GM18858 (cell line): ENCODE measurements at regions not wholly inside any gene's neighbourhood (a gene's known extent, or its start where the extent isn't known, plus 50 kb on each side); places are given as distances from the start of the nearest gene placed in this dataset.
A peak's percentile ranks its signal among the peaks of the same experiment; 100 is the strongest.

Source experiments
- ATAC-seq: cut with Tn5 transposase; IDR thresholded peaks from one replicate; pipeline ENCODE4 v1.9.1; 2021; ENCODE audit not compliant: unreplicated experiment

- no peak for ATAC-seq
Observed at GRCh38 chr18:40921845-40922629, 1033.0 kb upstream of the PIK3C3 start.

DNA sequence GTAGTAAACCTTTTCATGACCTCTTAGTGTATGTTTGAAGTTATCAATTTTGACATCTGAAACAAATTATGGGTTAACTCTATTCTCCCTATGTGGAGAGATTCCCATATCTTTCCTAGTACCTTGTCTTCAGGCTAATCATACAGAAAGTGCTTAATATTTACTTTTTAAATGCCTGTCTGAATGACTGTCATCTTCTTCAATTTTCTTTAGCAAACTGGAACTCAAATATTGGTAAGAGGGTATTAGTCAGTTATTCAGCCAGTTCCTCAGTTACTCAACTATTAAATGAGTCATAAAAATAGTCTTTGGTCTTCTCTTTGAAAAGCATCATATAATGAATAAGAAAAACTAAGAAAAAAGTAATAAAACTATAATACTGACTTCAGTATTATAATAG lies 1038.0 kb upstream of the PIK3C3 start:
- no peak for ATAC-seq

DNA sequence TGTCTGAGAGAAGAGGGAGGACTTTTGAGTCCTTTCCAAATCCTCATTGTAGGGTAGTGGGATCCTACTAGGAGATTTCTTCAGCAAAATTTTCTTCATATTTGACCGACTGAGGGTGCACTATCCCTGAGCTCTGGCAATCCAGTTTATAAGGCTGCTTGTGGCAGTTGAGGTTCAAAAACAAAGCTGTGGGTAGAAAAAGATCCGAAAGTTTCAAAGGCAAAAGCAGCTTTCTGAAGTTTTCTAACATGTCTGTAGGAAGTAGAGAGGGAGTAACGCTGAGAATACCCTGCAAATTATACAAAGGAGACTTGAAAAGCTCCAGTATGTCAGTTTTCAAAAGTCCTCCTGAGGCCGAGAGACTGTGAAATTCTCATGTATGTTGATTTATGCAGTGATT lies 1039.3 kb upstream of the PIK3C3 start:
- no peak for ATAC-seq

GRCh38 chr18:40911582-40912254 lies 1043.3 kb upstream of the PIK3C3 start:
- no peak for ATAC-seq

- ATAC-seq = no peak
Observed at GRCh38 chr18:40911041-40911440, 1044.0 kb upstream of the PIK3C3 start.

DNA sequence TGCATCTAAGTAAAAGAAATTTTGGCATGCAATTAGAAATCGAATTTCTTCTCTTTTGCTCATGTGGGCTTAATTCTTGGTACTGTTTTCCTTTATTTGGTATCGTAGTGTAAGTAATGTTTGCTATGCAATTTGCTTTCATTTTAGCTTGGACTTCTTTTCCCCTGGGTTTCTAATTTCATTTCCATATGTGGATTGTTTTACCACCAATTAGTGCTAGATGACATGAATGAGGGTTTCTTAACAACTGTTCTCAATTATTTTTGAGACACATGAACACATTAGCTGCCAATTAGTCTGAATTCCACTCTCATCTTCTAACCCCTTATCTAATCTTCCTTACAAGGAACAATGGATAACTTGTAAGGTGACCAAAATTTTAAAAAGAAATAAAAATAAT lies 1047.2 kb upstream of the PIK3C3 start:
- ATAC-seq = no peak

GRCh38 chr18:40904295-40904694 lies 1050.7 kb upstream of the PIK3C3 start:
- ATAC-seq = no peak

DNA sequence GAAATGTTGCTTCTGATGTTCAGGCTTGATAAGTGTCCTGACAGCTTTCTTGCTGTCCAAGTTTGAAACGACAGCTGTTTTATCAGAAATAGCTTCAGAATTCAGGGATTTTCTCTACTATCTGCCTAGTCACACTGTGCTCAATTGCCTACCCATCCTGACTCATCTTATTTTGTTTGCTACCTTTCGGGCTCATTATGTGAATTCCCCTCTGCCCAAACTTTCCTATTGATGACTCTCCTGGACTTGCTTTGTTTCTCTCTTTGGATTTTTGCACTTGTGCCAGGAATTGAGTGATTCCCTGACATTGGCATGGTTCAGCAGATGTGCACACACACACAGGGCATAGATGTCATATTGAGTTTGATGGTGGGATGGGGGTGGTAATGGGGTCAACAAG lies 1052.6 kb upstream of the PIK3C3 start:
- no peak for ATAC-seq

DNA sequence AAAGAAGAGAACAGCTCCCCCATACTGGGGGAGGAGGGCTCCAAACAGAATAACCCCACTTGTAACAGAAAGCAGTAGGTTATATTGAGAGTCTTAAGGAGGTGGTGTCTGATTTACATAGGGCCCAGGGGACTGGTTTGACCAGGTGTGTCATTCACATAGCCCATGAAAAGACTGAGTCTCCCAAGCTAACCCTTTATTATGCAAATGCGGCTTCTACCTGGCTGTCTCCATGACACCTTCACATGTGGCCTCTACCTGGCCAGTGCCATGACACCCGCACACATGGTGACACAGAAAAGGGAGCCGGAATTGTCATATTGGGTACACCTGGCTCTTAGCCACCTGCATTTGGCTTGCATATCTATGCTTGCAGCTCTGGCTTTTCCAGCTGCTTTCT lies 1057.2 kb upstream of the PIK3C3 start:
- ATAC-seq = no peak

DNA sequence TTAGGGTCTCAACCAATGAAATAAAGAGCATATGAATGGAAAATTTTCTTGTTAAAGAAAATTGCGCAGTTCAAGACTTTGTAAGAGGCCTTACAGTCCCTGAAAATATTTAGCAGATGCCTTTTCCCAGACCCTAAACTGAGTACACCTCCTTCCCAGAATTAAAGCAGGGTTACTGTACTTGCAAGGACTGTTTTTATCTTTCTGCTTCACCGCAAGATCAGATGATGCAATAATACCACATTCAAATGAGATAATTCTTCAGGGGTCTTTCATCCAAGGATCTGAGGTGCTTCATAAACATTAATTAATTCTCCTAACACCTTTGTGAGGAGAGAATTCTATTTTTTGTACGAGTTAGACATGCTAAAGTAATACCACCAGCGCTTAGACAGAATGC lies 1071.8 kb upstream of the PIK3C3 start:
- no peak for ATAC-seq

- ATAC-seq = no peak
Observed at GRCh38 chr18:40882468-40882867, 1072.6 kb upstream of the PIK3C3 start.

- no peak for ATAC-seq
Observed at GRCh38 chr18:40878371-40878770, 1076.7 kb upstream of the PIK3C3 start.

DNA sequence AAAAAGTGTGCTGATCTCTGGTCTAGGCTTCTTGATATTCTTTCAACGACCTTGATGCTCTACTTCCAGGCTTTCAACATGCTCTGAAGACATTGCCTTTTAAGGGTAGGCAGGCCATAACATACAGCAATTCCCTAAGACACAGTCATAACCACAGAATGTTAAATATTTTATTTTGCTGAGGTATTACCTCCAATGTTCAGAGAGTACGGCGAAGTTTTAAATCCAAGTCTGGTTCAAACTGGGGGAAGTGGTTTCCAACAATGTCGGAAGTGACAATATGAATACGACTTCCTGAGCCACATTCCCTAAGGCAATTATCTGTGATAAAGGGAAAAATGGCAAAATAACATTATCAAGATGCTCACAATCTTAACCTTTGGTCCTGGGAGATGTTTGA lies 1077.9 kb upstream of the PIK3C3 start:
- no peak for ATAC-seq

DNA sequence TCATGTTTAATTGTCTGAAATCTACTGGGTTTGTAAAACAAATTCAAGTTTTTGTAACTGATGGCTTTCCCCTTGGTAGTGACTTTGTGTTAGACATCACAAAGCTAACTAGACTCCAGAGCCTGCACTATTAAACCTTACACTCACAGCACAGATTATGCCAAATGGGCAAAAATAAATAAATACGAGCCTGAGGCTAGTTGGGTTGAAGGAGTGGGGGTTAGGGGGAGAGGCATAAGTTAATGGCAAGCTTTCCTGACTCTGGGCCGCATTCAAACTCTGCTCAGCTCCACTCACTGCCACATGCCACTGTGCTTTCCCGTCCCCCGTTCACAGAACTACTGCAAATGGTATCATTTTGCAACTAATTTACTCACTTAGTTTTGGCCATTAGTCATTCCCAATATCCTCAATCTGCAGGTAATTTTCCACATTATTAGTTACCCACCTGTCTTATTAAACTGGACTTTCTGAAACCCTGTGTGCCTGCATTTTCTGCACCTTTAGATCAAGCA lies 1079.9 kb upstream of the PIK3C3 start:
- ATAC-seq = no peak

DNA sequence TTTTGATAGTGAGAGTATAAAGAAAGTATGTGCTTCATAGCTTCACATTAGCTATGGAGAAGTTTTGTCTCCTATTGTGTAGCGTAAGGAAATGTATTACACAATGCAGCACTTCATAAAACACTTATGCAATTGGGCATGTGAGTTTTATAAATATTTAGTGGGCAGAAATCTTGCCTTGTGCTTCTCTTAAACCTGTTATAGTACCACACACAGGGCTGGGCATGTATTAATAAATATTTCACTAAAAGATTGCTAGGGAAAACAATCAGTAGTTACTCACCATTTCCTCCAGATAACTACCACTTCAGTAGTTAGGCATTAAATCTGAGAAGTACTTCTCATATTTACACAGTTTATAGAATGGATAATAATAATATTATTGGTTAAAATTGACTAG lies 1080.8 kb upstream of the PIK3C3 start:
- ATAC-seq = no peak

- no peak for ATAC-seq
Observed at GRCh38 chr18:40868110-40868858, 1086.8 kb upstream of the PIK3C3 start.

- no peak for ATAC-seq
Observed at GRCh38 chr18:40867459-40867858, 1087.6 kb upstream of the PIK3C3 start.

GRCh38 chr18:40866968-40867367 lies 1088.1 kb upstream of the PIK3C3 start:
- ATAC-seq = no peak

GRCh38 chr18:40866013-40866645 lies 1088.9 kb upstream of the PIK3C3 start:
- ATAC-seq = peak; percentile 53

DNA sequence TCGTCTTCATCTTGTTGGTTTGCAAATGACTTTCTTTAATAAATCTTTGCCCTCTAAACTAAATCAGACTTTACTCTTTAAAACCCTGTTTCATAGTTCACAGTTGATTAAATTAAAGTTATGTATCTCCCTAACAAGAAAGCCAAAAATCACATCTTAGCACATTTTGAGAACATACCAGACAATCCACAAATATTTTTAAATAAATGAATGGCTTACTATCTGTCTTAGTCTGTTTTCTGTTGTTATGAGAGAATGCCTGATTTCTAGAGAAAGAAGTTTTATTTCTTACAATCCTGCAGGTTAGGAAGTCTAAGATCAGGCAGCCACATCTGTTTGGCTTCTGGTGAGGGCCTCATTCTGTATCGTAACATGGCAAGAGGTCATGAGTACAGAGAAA lies 1090.2 kb upstream of the PIK3C3 start:
- no peak for ATAC-seq

DNA sequence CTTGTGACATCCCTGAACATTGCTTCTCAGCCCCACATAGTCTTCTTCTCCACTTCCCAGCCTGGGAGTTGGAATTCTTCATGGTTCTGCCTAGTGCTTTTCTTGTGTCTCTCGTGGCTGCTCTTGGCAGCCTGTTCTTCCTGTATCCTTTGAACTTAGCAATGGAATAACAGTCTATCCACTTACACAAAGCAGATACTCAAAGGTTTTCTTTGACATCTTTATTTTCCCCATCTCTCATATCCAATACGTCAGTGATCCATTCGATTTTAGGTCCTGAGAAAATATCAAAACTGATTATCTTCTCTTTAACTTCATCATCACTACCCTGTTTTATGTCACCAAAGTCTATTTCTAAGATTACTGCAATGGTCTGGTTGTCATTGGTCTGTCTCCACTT lies 1091.2 kb upstream of the PIK3C3 start:
- ATAC-seq = no peak
